ENCODE measurements at regions not wholly inside any gene's neighbourhood (a gene's known extent, or its start where the extent isn't known, plus 50 kb on each side); places are given as distances from the start of the nearest gene placed in this dataset.
"Not testable (repeated sequence)": the region's sequence is repeated elsewhere in the genome, so short reads cannot be mapped to it uniquely, and the experiment has no call there.

GRCh38 chr18:42545825-42546224 is 569.7 kb downstream of the RIT2 start:
- Mint-ChIP-seq H3K4me3 (no peak overlapping the region), H3K4me1 (no peaks in the 10 kb centered on the region)

GRCh38 chr18:42548493-42548892 is 567.0 kb downstream of the RIT2 start:
- Mint-ChIP-seq H3K4me1 (no peaks in the 10 kb centered on the region), H3K9me3 (peaks cover 11% of the 10 kb centered on the region), H3K27me3 (no peaks in the 10 kb centered on the region), H3K27ac (no peak overlapping the region), H3K36me3 (ENCODE audit: low read depth) (no peaks in the 10 kb centered on the region), H3K4me3 (no peak overlapping the region)
- no peak for ATAC-seq (replicated peaks)

More at GRCh38 chr18:42545825-42546224, 569.7 kb downstream of the RIT2 start:
- Mint-ChIP-seq H3K27ac (no peak overlapping the region), H3K9me3 (peaks cover 3% of the 10 kb centered on the region), H3K36me3 (ENCODE audit: low read depth) (no peaks in the 10 kb centered on the region), H3K27me3 (no peaks in the 10 kb centered on the region)
- no peak for ATAC-seq (replicated peaks)

GRCh38 chr18:42549596-42549995 is 565.9 kb downstream of the RIT2 start:
- ATAC-seq (replicated peaks) = no peak
- Mint-ChIP-seq H3K4me1 (no peaks in the 10 kb centered on the region), H3K36me3 (ENCODE audit: low read depth) (no peaks in the 10 kb centered on the region), H3K4me3 (no peak overlapping the region), H3K27ac (no peak overlapping the region), H3K9me3 (peaks cover 19% of the 10 kb centered on the region), H3K27me3 (no peaks in the 10 kb centered on the region)

GRCh38 chr18:42552559-42552958 is 562.9 kb downstream of the RIT2 start:
- not testable (repeated sequence) for H3K4me3 Mint-ChIP-seq; H3K27ac Mint-ChIP-seq; H3K36me3 Mint-ChIP-seq (ENCODE audit: low read depth); ATAC-seq (replicated peaks); H3K4me1 Mint-ChIP-seq; H3K27me3 Mint-ChIP-seq
- H3K9me3 Mint-ChIP-seq = peaks cover 27% of the 10 kb centered on the region

- no peaks in the 10 kb centered on the region for H3K27me3 Mint-ChIP-seq
- ATAC-seq (replicated peaks) = no peak
- no peak overlapping the region for H3K27ac Mint-ChIP-seq
- H3K36me3 Mint-ChIP-seq (ENCODE audit: low read depth) = no peaks in the 10 kb centered on the region
- no peaks in the 10 kb centered on the region for H3K4me1 Mint-ChIP-seq
- H3K9me3 Mint-ChIP-seq = peaks cover 15% of the 10 kb centered on the region
- no peak overlapping the region for H3K4me3 Mint-ChIP-seq
Observed at GRCh38 chr18:42559069-42559690, 556.3 kb downstream of the RIT2 start.

GRCh38 chr18:42561521-42561920 is 554.0 kb downstream of the RIT2 start:
- Mint-ChIP-seq H3K27ac (no peak overlapping the region), H3K4me1 (no peaks in the 10 kb centered on the region), H3K27me3 (no peaks in the 10 kb centered on the region), H3K36me3 (ENCODE audit: low read depth) (no peaks in the 10 kb centered on the region), H3K4me3 (no peak overlapping the region), H3K9me3 (no peaks in the 10 kb centered on the region)
- ATAC-seq (replicated peaks) = no peak

- no peak for ATAC-seq (replicated peaks)
- Mint-ChIP-seq H3K27ac (no peak overlapping the region), H3K36me3 (ENCODE audit: low read depth) (no peaks in the 10 kb centered on the region), H3K27me3 (no peaks in the 10 kb centered on the region), H3K9me3 (no peaks in the 10 kb centered on the region), H3K4me1 (no peaks in the 10 kb centered on the region), H3K4me3 (no peak overlapping the region)
Observed at GRCh38 chr18:42563995-42564394, 551.5 kb downstream of the RIT2 start.

- Mint-ChIP-seq H3K27ac (no peak overlapping the region), H3K4me1 (no peaks in the 10 kb centered on the region), H3K36me3 (ENCODE audit: low read depth) (no peaks in the 10 kb centered on the region), H3K27me3 (no peaks in the 10 kb centered on the region), H3K9me3 (no peaks in the 10 kb centered on the region), H3K4me3 (no peak overlapping the region)
- ATAC-seq (replicated peaks) = no peak
Observed at GRCh38 chr18:42564761-42565160, 550.7 kb downstream of the RIT2 start.

GRCh38 chr18:42568773-42569172 is 546.7 kb downstream of the RIT2 start:
- peaks cover 4% of the 10 kb centered on the region for H3K9me3 Mint-ChIP-seq
- H3K36me3 Mint-ChIP-seq (ENCODE audit: low read depth) = no peaks in the 10 kb centered on the region
- no peak overlapping the region for H3K27ac Mint-ChIP-seq
- no peak for ATAC-seq (replicated peaks)
- H3K27me3 Mint-ChIP-seq = no peaks in the 10 kb centered on the region
- no peaks in the 10 kb centered on the region for H3K4me1 Mint-ChIP-seq
- no peak overlapping the region for H3K4me3 Mint-ChIP-seq

GRCh38 chr18:42574871-42575270 is 540.6 kb downstream of the RIT2 start:
- no peaks in the 10 kb centered on the region for H3K36me3 Mint-ChIP-seq (ENCODE audit: low read depth)
- no peaks in the 10 kb centered on the region for H3K27me3 Mint-ChIP-seq
- H3K9me3 Mint-ChIP-seq = peaks cover 4% of the 10 kb centered on the region
- H3K4me3 Mint-ChIP-seq = no peak overlapping the region
- H3K4me1 Mint-ChIP-seq = no peaks in the 10 kb centered on the region
- no peak overlapping the region for H3K27ac Mint-ChIP-seq
- ATAC-seq (replicated peaks) = no peak

GRCh38 chr18:42576124-42576523 is 539.4 kb downstream of the RIT2 start:
- Mint-ChIP-seq H3K4me3 (no peak overlapping the region), H3K27me3 (no peaks in the 10 kb centered on the region), H3K4me1 (no peaks in the 10 kb centered on the region), H3K27ac (no peak overlapping the region), H3K9me3 (peaks cover 7% of the 10 kb centered on the region), H3K36me3 (ENCODE audit: low read depth) (no peaks in the 10 kb centered on the region)
- ATAC-seq (replicated peaks) = no peak

- no peak overlapping the region for H3K4me3 Mint-ChIP-seq
- H3K9me3 Mint-ChIP-seq = peaks cover 9% of the 10 kb centered on the region
- no peaks in the 10 kb centered on the region for H3K4me1 Mint-ChIP-seq
- no peaks in the 10 kb centered on the region for H3K36me3 Mint-ChIP-seq (ENCODE audit: low read depth)
- ATAC-seq (replicated peaks) = no peak
- no peaks in the 10 kb centered on the region for H3K27me3 Mint-ChIP-seq
- H3K27ac Mint-ChIP-seq = no peak overlapping the region
Observed at GRCh38 chr18:42578792-42579191, 536.7 kb downstream of the RIT2 start.

GRCh38 chr18:42582266-42582665 is 533.2 kb downstream of the RIT2 start:
- H3K4me1 Mint-ChIP-seq = no peaks in the 10 kb centered on the region
- H3K9me3 Mint-ChIP-seq = peaks cover 12% of the 10 kb centered on the region
- no peak for ATAC-seq (replicated peaks)
- no peak overlapping the region for H3K27ac Mint-ChIP-seq
- no peak overlapping the region for H3K4me3 Mint-ChIP-seq
- H3K36me3 Mint-ChIP-seq (ENCODE audit: low read depth) = no peaks in the 10 kb centered on the region
- no peaks in the 10 kb centered on the region for H3K27me3 Mint-ChIP-seq

- ATAC-seq (replicated peaks) = no peak
- Mint-ChIP-seq H3K9me3 (peaks cover 16% of the 10 kb centered on the region), H3K27me3 (no peaks in the 10 kb centered on the region), H3K27ac (no peak overlapping the region), H3K36me3 (ENCODE audit: low read depth) (no peaks in the 10 kb centered on the region), H3K4me3 (no peak overlapping the region), H3K4me1 (no peaks in the 10 kb centered on the region)
Observed at GRCh38 chr18:42583283-42583731, 532.2 kb downstream of the RIT2 start.

GRCh38 chr18:42586601-42587000 is 528.9 kb downstream of the RIT2 start:
- Mint-ChIP-seq H3K9me3 (peaks cover 12% of the 10 kb centered on the region), H3K4me1 (no peaks in the 10 kb centered on the region), H3K27ac (no peak overlapping the region), H3K36me3 (ENCODE audit: low read depth) (no peaks in the 10 kb centered on the region), H3K4me3 (no peak overlapping the region), H3K27me3 (no peaks in the 10 kb centered on the region)
- no peak for ATAC-seq (replicated peaks)

- Mint-ChIP-seq H3K4me3 (no peak overlapping the region), H3K36me3 (ENCODE audit: low read depth) (no peaks in the 10 kb centered on the region), H3K27ac (no peak overlapping the region), H3K27me3 (no peaks in the 10 kb centered on the region), H3K4me1 (no peaks in the 10 kb centered on the region), H3K9me3 (peaks cover 11% of the 10 kb centered on the region)
- no peak for ATAC-seq (replicated peaks)
Observed at GRCh38 chr18:42588786-42589185, 526.7 kb downstream of the RIT2 start.
